IMR-90 (cell line): ENCODE measurements at regions not wholly inside any gene's neighbourhood (a gene's known extent, or its start where the extent isn't known, plus 50 kb on each side); places are given as distances from the start of the nearest gene placed in this dataset.

Source experiments
- ATAC-seq: fragments of 200-7000 bp; cut with Tn5 transposase; 2 replicates; pipeline ENCODE4 v1.9.1; 2020; ENCODE audit warnings: low read depth, mild to moderate bottlenecking, moderate library complexity
- BruUV-seq: library from RNA; stranded (reverse); fragments of 400-500 nt; replicated peaks from 2 replicates; lab custom pipeline; 2021; lab: Mats Ljungman, UMichigan
- CTCF ChIA-PET: fragments of 300-600 bp; formaldehyde crosslinking; extraction: SDS; loops from one replicate; lab custom pipeline; 2021; ENCODE audit warnings: antibody characterized with exemption; lab: Yijun Ruan, JAX
- POLR2A ChIA-PET: fragments of 300-600 bp; sonication (Branson Sonifier 250); formaldehyde crosslinking; loops from one replicate; lab custom pipeline; 2022; ENCODE audit warnings: antibody characterized with exemption; ENCODE audit not compliant: unreplicated experiment; lab: Charles Lee
- DNase-seq: peaks from one replicate; pipeline ENCODE4 v3.0.0; 2013
- H2AFZ ChIP-seq: replicated peaks from 2 replicates; pipeline ENCODE3; 2013; ENCODE audit warnings: low read length, mild to moderate bottlenecking; ENCODE audit not compliant: poor library complexity
- H2AK5ac ChIP-seq: 2 replicates; pipeline ENCODE4 v1.6.1; 2013; ENCODE audit warnings: low read depth, low read length, inconsistent platforms
- H2AK9ac ChIP-seq: replicated peaks from 2 replicates; pipeline ENCODE3; 2013; ENCODE audit warnings: mild to moderate bottlenecking, low read depth, low read length, moderate library complexity; ENCODE audit not compliant: poor library complexity
- H2BK120ac ChIP-seq: 2 replicates; pipeline ENCODE4 v1.6.1; 2013; ENCODE audit warnings: low read depth, low read length, inconsistent platforms
- H2BK15ac ChIP-seq: 3 replicates; pipeline ENCODE4 v1.6.1; 2013; ENCODE audit warnings: low read depth, low read length, inconsistent platforms
- H2BK20ac ChIP-seq: 2 replicates; pipeline ENCODE4 v1.6.1; 2013; ENCODE audit warnings: low read depth, mild to moderate bottlenecking, inconsistent platforms, low read length, moderate library complexity
- H2BK5ac ChIP-seq: 2 replicates; pipeline ENCODE4 v1.6.1; 2013; ENCODE audit warnings: mild to moderate bottlenecking, low read depth, low read length, inconsistent platforms; ENCODE audit not compliant: poor library complexity, severe bottlenecking
- H3K14ac ChIP-seq: replicated peaks from 2 replicates; pipeline ENCODE4 v1.6.1; 2013; ENCODE audit warnings: low read depth, low read length, inconsistent platforms
- H3K18ac ChIP-seq: 2 replicates; pipeline ENCODE4 v1.6.1; 2013; ENCODE audit warnings: low read depth, low read length, control low read depth
- H3K23ac ChIP-seq: 2 replicates; pipeline ENCODE4 v1.6.1; 2013; ENCODE audit warnings: low read depth, low read length, inconsistent platforms
- H3K27ac ChIP-seq: 2 replicates; pipeline ENCODE4 v1.5.1; 2013; ENCODE audit warnings: mild to moderate bottlenecking, control low read depth, low read length; ENCODE audit not compliant: insufficient read depth
- H3K27me3 ChIP-seq: 2 replicates; pipeline ENCODE4 v1.6.1; 2013; ENCODE audit warnings: low read length; ENCODE audit not compliant: control insufficient read depth, insufficient read depth
- H3K36me3 ChIP-seq: 2 replicates; pipeline ENCODE4 v1.6.1; 2013; ENCODE audit warnings: low read length, mixed read lengths; ENCODE audit not compliant: control insufficient read depth, insufficient read depth
- H3K4ac ChIP-seq: 2 replicates; pipeline ENCODE4 v1.6.1; 2013; ENCODE audit warnings: low read depth, low read length, inconsistent platforms
- H3K4me1 ChIP-seq: 2 replicates; pipeline ENCODE4 v1.6.1; 2013; ENCODE audit warnings: low read length, mixed read lengths; ENCODE audit not compliant: control insufficient read depth, insufficient read depth
- H3K4me2 ChIP-seq: 2 replicates; pipeline ENCODE4 v1.6.1; 2013; ENCODE audit warnings: low read depth, mild to moderate bottlenecking, control low read depth, low read length, moderate library complexity
- H3K4me3 ChIP-seq: 2 replicates; pipeline ENCODE4 v1.5.1; 2013; ENCODE audit warnings: low read depth, mild to moderate bottlenecking, control low read depth, low read length, moderate library complexity; ENCODE audit not compliant: insufficient read depth
- H3K56ac ChIP-seq: 2 replicates; pipeline ENCODE4 v1.6.1; 2013; ENCODE audit warnings: low read length, inconsistent platforms; ENCODE audit not compliant: insufficient read depth; ENCODE audit errors: extremely low read depth
- H3K79me1 ChIP-seq, 2 experiments: 2 replicates each; pipeline ENCODE4 v1.6.1; 2013; ENCODE audit warnings: low read length in 2 of 2, inconsistent platforms in 1 of 2, low read depth in 1 of 2
- H3K9ac ChIP-seq: 2 replicates; pipeline ENCODE4 v1.6.1; 2013; ENCODE audit warnings: low read depth, low read length, control low read depth
- H3K9me1 ChIP-seq: 2 replicates; pipeline ENCODE4 v1.6.1; 2013; ENCODE audit warnings: low read length, inconsistent platforms; ENCODE audit not compliant: insufficient read depth
- H3K9me3 ChIP-seq: 2 replicates; pipeline ENCODE4 v1.6.1; 2013; ENCODE audit warnings: low read length; ENCODE audit not compliant: control insufficient read depth, insufficient read depth
- H4K20me1 ChIP-seq: 2 replicates; pipeline ENCODE4 v1.6.1; 2013; ENCODE audit warnings: low read length, inconsistent platforms; ENCODE audit not compliant: insufficient read depth
- H4K5ac ChIP-seq: 2 replicates; pipeline ENCODE4 v1.6.1; 2013; ENCODE audit warnings: mild to moderate bottlenecking, low read depth, low read length, control low read depth
- H4K8ac ChIP-seq, 2 experiments: 2 replicates each; pipeline ENCODE4 v1.6.1; 2013; ENCODE audit warnings: low read depth in 2 of 2, low read length in 2 of 2, control low read depth in 1 of 2, inconsistent platforms in 1 of 2
- H4K91ac ChIP-seq: 2 replicates; pipeline ENCODE4 v1.6.1; 2013; ENCODE audit warnings: low read depth, low read length, inconsistent platforms; ENCODE audit not compliant: insufficient read depth
- MAFK ChIP-seq: IDR thresholded peaks from 2 replicates; pipeline ENCODE4 v1.6.1; 2012; ENCODE audit warnings: low read depth, low read length, improper control_type of control experiment
- WGBS, 2 experiments: methylation state at CpG; one replicate each; pipeline versions ENCODE4 v1.1.5 to v1.1.7; 2013; ENCODE audit warnings: missing lambda C conversion rate in 2 of 2; ENCODE audit not compliant: insufficient read length in 1 of 2; ENCODE audit errors: extremely low coverage in 2 of 2; 5-methylcytosine and 5-hydroxymethylcytosine counted together
- dilution Hi-C: fragments of 300-500 bp; cut with HindIII; formaldehyde crosslinking; loops from one replicate; pipeline ENCODE4 v1.14.3; 2018; ENCODE audit warnings: low sequenced_read_pairs; ENCODE audit not compliant: unreplicated experiment
- in situ Hi-C: fragments of 300-500 bp; cut with MboI; formaldehyde crosslinking; loops from 3 replicates; pipeline ENCODE4 v1.14.3; 2019; ENCODE audit warnings: low sequenced_read_pairs, inconsistent platforms, mixed read lengths
- intact Hi-C: fragments of 100-400 bp; cut with micrococcal nuclease; formaldehyde crosslinking; loops from 2 replicates; pipeline ENCODE4 v1.10.0; 2022

- no peak overlapping the region for H3K23ac ChIP-seq
- dilution Hi-C loops = loop anchor here (25.0 kb wide), 1 partner anchor 1300 kb away; the partner anchor contains the start of gene PLPP3
Measured at GRCh38 chr1:55286856-55287602, 71.9 kb upstream of the USP24 start.

More at GRCh38 chr1:55286856-55287602, 71.9 kb upstream of the USP24 start:
- Histone ChIP-seq H3K27ac (no peak overlapping the region), H2BK5ac (no peak overlapping the region), H3K9me3 (no peaks in the 10 kb centered on the region), H2AFZ (no peak overlapping the region), H4K5ac (no peak overlapping the region), H2AK9ac (no peak overlapping the region), H3K4me3 (no peak overlapping the region), H3K56ac (no peak overlapping the region), H4K91ac (no peak overlapping the region), H4K20me1 (no peaks in the 10 kb centered on the region), H3K4me2 (no peak overlapping the region), H3K27me3 (no peaks in the 10 kb centered on the region), H3K9ac (no peak overlapping the region), H2BK20ac (no peak overlapping the region), H2BK120ac (0 out of 2 replicates have a peak overlapping the region, but pooled peaks have one; percentile 8), H2BK15ac (no peak overlapping the region), H3K18ac (no peak overlapping the region; the same call in 1 of the 2 replicates), H3K79me1 (no peaks in the 10 kb centered on the region), H3K4ac (no peak overlapping the region), H3K9me1 (no peaks in the 10 kb centered on the region), H3K4me1 (peaks cover 3% of the 10 kb centered on the region; the same call in 1 of the 2 replicates), H2AK5ac (no peak overlapping the region), H3K14ac (no peak overlapping the region), H4K8ac (no peak overlapping the region), H3K36me3 (no peaks in the 10 kb centered on the region)
- peak; percentile 35 for DNase-seq
- CTCF ChIA-PET = interaction anchor here (0.7 to 3.0 kb wide), 3 partner anchors 50 to 1298 kb away, joined by 3 to 19 read pairs (median 3); no protein-coding TSS in a partner anchor
- intact Hi-C loops (loop anchor here (10.0 kb wide), 4 partner anchors 138 to 1208 kb away; no protein-coding TSS in a partner anchor), in situ Hi-C loops (loop anchor here (5.0 to 10.0 kb wide), 3 partner anchors 1208 to 1418 kb away; no protein-coding TSS in a partner anchor)
- no peak for TF ChIP-seq MAFK
- no peak for ATAC-seq
- WGBS, 2 experiments = 94% methylated on average over 2 of the region's 5 CpGs; no CpG with 5 or more reads in 1 of the 2 experiments
- BruUV-seq = no TSS peak
- POLR2A ChIA-PET = no interaction called here
